SK-N-SH treated with all-trans-retinoic acid at 6 μM for 48 hours (cell line): ENCODE measurements at regions not wholly inside any gene's neighbourhood (a gene's known extent, or its start where the extent isn't known, plus 50 kb on each side); places are given as distances from the start of the nearest gene placed in this dataset.
A peak's percentile ranks its signal among the peaks of the same experiment; 100 is the strongest.

ENCODE experiments used
- ATAC-seq: fragments of 200-7000 bp; cut with Tn5 transposase; 3 replicates; pipeline ENCODE4 v1.9.1; 2020; ENCODE audit warnings: mild to moderate bottlenecking, moderate library complexity
- ARNTL ChIP-seq: fragments of 450-650 bp; formaldehyde crosslinking; IDR thresholded peaks from 2 replicates; pipeline ENCODE4 v1.5.0; 2020; ENCODE audit warnings: low read depth, mild to moderate bottlenecking, moderate library complexity, borderline replicate concordance
- BACH2 ChIP-seq: fragments of 250-450 bp; sonication (Bioruptor Pico); IDR thresholded peaks from 2 replicates; pipeline ENCODE4 v1.9.0; 2021; ENCODE audit warnings: mild to moderate bottlenecking, borderline replicate concordance
- CREB5 ChIP-seq: fragments of 250-450 bp; sonication (Bioruptor Pico); IDR thresholded peaks from 2 replicates; pipeline ENCODE4 v1.5.1; 2020; ENCODE audit warnings: low read depth, mild to moderate bottlenecking, moderate library complexity
- CSDC2 ChIP-seq: fragments of 250-450 bp; sonication (Bioruptor Pico); IDR thresholded peaks from 2 replicates; pipeline ENCODE4 v1.5.0; 2020; ENCODE audit warnings: mild to moderate bottlenecking, moderate library complexity
- CSRNP3 ChIP-seq: fragments of 250-450 bp; sonication (Bioruptor Pico); IDR thresholded peaks from 2 replicates; pipeline ENCODE4 v1.5.1; 2021; ENCODE audit warnings: mild to moderate bottlenecking, moderate library complexity
- ESRRG ChIP-seq: fragments of 250-450 bp; sonication (Bioruptor Pico); IDR thresholded peaks from 2 replicates; pipeline ENCODE4 v1.6.1; 2021; ENCODE audit warnings: mild to moderate bottlenecking
- GLIS3 ChIP-seq: fragments of 250-450 bp; sonication (Bioruptor Pico); IDR thresholded peaks from 2 replicates; pipeline ENCODE4 v1.5.0; 2020; ENCODE audit warnings: mild to moderate bottlenecking, moderate library complexity
- ISL1 ChIP-seq: fragments of 250-450 bp; sonication (Bioruptor Pico); IDR thresholded peaks from 2 replicates; pipeline ENCODE4 v2.1.2; 2022; ENCODE audit warnings: mild to moderate bottlenecking, moderate library complexity
- OSR1 ChIP-seq: fragments of 250-450 bp; sonication (Bioruptor Pico); IDR thresholded peaks from 2 replicates; pipeline ENCODE4 v1.8.0; 2022; ENCODE audit warnings: moderate library complexity, mild to moderate bottlenecking, inconsistent platforms
- PATZ1 ChIP-seq: fragments of 250-450 bp; sonication (Bioruptor Pico); IDR thresholded peaks from 2 replicates; pipeline ENCODE4 v1.8.0; 2020; ENCODE audit warnings: mild to moderate bottlenecking, moderate library complexity, borderline replicate concordance
- POU6F1 ChIP-seq: fragments of 250-450 bp; sonication (Bioruptor Pico); IDR thresholded peaks from 2 replicates; pipeline ENCODE4 v1.8.0; 2021; ENCODE audit warnings: low read depth, mild to moderate bottlenecking, moderate library complexity, borderline replicate concordance
- PPARA ChIP-seq: fragments of 250-450 bp; sonication (Bioruptor Pico); IDR thresholded peaks from 2 replicates; pipeline ENCODE4 v1.5.0; 2020; ENCODE audit warnings: mild to moderate bottlenecking, borderline replicate concordance
- RARB ChIP-seq: fragments of 250-450 bp; sonication (Bioruptor Pico); IDR thresholded peaks from 2 replicates; pipeline ENCODE4 v1.8.0; 2021; ENCODE audit warnings: mild to moderate bottlenecking, moderate library complexity
- SNAI2 ChIP-seq: fragments of 250-450 bp; sonication (Bioruptor Pico); IDR thresholded peaks from 2 replicates; pipeline ENCODE4 v1.5.0; 2020; ENCODE audit warnings: mild to moderate bottlenecking, moderate library complexity
- TCF4 ChIP-seq: fragments of 250-450 bp; sonication (Bioruptor Pico); IDR thresholded peaks from 2 replicates; pipeline ENCODE4 v1.8.0; 2021; ENCODE audit warnings: mild to moderate bottlenecking, moderate library complexity, borderline replicate concordance
- TOX ChIP-seq: fragments of 250-450 bp; sonication (Bioruptor Pico); IDR thresholded peaks from 2 replicates; pipeline ENCODE4 v1.8.0; 2021; ENCODE audit warnings: mild to moderate bottlenecking, moderate library complexity, borderline replicate concordance
- TSHZ2 ChIP-seq: fragments of 250-450 bp; sonication (Bioruptor Pico); IDR thresholded peaks from 2 replicates; pipeline ENCODE4 v1.5.0; 2020; ENCODE audit warnings: mild to moderate bottlenecking, moderate library complexity
- ZC3H10 ChIP-seq: fragments of 250-450 bp; sonication (Bioruptor Pico); IDR thresholded peaks from 2 replicates; pipeline ENCODE4 v1.5.1; 2021; ENCODE audit warnings: mild to moderate bottlenecking, moderate library complexity
- ZFP3 ChIP-seq: fragments of 250-450 bp; sonication (Bioruptor Pico); IDR thresholded peaks from 2 replicates; pipeline ENCODE4 v1.5.0; 2020; ENCODE audit warnings: mild to moderate bottlenecking, moderate library complexity
- ZFP30 ChIP-seq: fragments of 450-650 bp; formaldehyde crosslinking; IDR thresholded peaks from 2 replicates; pipeline ENCODE4 v1.5.0; 2022; ENCODE audit warnings: mild to moderate bottlenecking, moderate library complexity
- ZNF565 ChIP-seq: fragments of 450-650 bp; formaldehyde crosslinking; conservative IDR thresholded peaks from 2 replicates; pipeline ENCODE4 v1.5.0; 2020; ENCODE audit warnings: low read depth, mild to moderate bottlenecking, moderate library complexity
- ZNF70 ChIP-seq: fragments of 450-650 bp; formaldehyde crosslinking; IDR thresholded peaks from 2 replicates; pipeline ENCODE4 v1.5.0; 2020; ENCODE audit warnings: mild to moderate bottlenecking, moderate library complexity
- ZNF8 ChIP-seq: fragments of 450-650 bp; formaldehyde crosslinking; IDR thresholded peaks from 2 replicates; pipeline ENCODE4 v1.5.0; 2020; ENCODE audit warnings: mild to moderate bottlenecking, moderate library complexity

GRCh38 chr19:16024266-16025107 lies 51.8 kb upstream of the TPM4 start:
- ATAC-seq = no peak
- no peak for TF ChIP-seq BACH2 (CRISPR knock-in tag)
- no peak for TF ChIP-seq ARNTL (CRISPR knock-in tag)
- TF ChIP-seq GLIS3 (CRISPR knock-in tag) = no peak
- no peak for TF ChIP-seq ZNF8 (CRISPR knock-in tag)
- TF ChIP-seq ZC3H10 (CRISPR knock-in tag) = no peak
- TF ChIP-seq TSHZ2 = no peak
- no peak for TF ChIP-seq ISL1 (CRISPR knock-in tag)
- no peak for TF ChIP-seq PPARA (CRISPR knock-in tag)
- TF ChIP-seq POU6F1 (CRISPR knock-in tag) = no peak
- TF ChIP-seq ZNF565 = no peak
- no peak for TF ChIP-seq SNAI2 (CRISPR knock-in tag)
- no peak for TF ChIP-seq CREB5 (CRISPR knock-in tag)
- no peak for TF ChIP-seq OSR1 (CRISPR knock-in tag)
- TF ChIP-seq ZFP30 = no peak
- TF ChIP-seq ZNF70 = no peak
- TF ChIP-seq ZFP3 (CRISPR knock-in tag) = no peak
- TF ChIP-seq ESRRG (CRISPR knock-in tag) = no peak

GRCh38 chr19:16025108-16026101 lies 50.9 kb upstream of the TPM4 start:
- peak; percentile 95 for ATAC-seq
- TF ChIP-seq CREB5 (CRISPR knock-in tag) (no peak), OSR1 (CRISPR knock-in tag) (no peak), TCF4 (no peak), ISL1 (CRISPR knock-in tag) (no peak), ZNF565 (no peak), CSRNP3 (CRISPR knock-in tag) (no peak)
- TF ChIP-seq, all 23 proteins: peak for 0

GRCh38 chr19:16026131-16026530 lies 50.2 kb upstream of the TPM4 start:
- no peak for ATAC-seq
- no peak for TF ChIP-seq TOX (CRISPR knock-in tag)
- no peak for TF ChIP-seq CSDC2 (CRISPR knock-in tag)
- TF ChIP-seq RARB (CRISPR knock-in tag) = no peak
- no peak for TF ChIP-seq PPARA (CRISPR knock-in tag)
- no peak for TF ChIP-seq SNAI2 (CRISPR knock-in tag)
- no peak for TF ChIP-seq ARNTL (CRISPR knock-in tag)
- no peak for TF ChIP-seq TCF4
- no peak for TF ChIP-seq PATZ1 (CRISPR knock-in tag)
- TF ChIP-seq ESRRG (CRISPR knock-in tag) = no peak
